ENCODE measurements at regions not wholly inside any gene's neighbourhood (a gene's known extent, or its start where the extent isn't known, plus 50 kb on each side); places are given as distances from the start of the nearest gene placed in this dataset.

DNA sequence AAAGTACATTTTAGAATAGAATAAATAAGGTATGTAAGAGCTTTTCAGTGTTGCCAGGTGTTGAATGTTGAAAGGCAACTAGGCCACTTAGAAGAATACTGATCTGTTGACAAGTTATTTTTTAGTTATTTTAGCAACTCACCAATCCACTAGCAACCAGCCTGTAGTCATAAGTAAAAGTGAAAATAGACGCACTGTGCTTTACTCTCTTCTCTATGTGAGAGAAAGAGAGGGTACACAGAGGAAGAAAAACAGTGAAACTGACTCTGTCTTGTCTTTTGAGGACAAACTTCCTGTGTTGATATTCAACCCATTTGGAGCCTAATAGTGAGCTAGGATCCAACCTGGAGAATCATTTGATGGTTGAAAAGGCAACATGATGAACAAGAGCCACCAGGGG lies 327.1 kb upstream of the GOLIM4 start:
- H3K27me3 Mint-ChIP-seq (ENCODE audit: low read depth), result no peaks in the 10 kb centered on the region
- H3K36me3 Mint-ChIP-seq (ENCODE audit: insufficient read depth), result no peaks in the 10 kb centered on the region
- H3K9me3 Mint-ChIP-seq, result no peaks in the 10 kb centered on the region
- ATAC-seq (no peak), DNase-seq (no peak)
- H3K4me1 Mint-ChIP-seq (ENCODE audit: low read depth), result no peaks in the 10 kb centered on the region
- no peak overlapping the region for H3K4me3 Mint-ChIP-seq

DNA sequence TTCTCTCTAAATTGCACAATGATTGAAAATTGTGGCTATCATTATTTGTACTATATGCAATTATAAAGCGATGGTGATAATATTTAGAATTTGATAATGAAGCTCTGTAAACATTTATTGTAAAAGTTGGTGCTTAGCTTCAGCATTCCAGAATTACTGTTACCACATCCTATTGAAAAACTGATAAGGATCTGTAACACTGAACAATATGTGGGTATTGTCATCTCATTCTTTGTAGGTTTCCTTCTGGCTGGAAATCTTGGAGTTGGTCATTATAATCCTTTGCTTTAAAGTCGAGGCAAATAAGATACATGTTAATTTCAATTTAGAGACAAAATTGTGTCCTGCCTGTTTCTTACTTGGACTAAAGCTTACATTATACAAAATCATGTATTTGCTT lies 323.4 kb upstream of the GOLIM4 start:
- Mint-ChIP-seq H3K4me1 (ENCODE audit: low read depth) (no peaks in the 10 kb centered on the region), H3K27me3 (ENCODE audit: low read depth) (no peaks in the 10 kb centered on the region), H3K4me3 (no peak overlapping the region), H3K36me3 (ENCODE audit: insufficient read depth) (no peaks in the 10 kb centered on the region), H3K9me3 (no peaks in the 10 kb centered on the region)
- no peak for DNase-seq
- ATAC-seq, result no peak

DNA sequence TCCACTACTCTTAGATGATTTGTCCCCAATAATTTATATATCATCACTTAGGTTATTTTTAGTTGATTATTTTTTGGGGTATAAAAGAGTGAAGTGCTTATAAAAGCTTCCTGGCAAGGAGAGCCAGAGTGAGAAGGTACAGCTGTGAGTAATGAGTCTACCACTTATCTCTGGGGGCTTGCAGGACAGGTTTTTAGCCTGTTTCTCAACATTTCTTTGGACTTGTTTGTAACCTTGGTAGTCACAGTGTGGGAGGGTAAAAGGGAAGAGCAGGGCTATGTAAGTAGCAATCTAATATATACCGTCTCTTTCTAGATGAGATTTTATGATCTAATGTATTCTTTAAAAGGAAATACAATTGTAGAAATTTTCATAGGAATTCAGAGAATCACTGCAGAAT lies 321.3 kb upstream of the GOLIM4 start:
- Mint-ChIP-seq H3K4me3 (no peak overlapping the region), H3K4me1 (ENCODE audit: low read depth) (no peaks in the 10 kb centered on the region), H3K9me3 (no peaks in the 10 kb centered on the region), H3K27me3 (ENCODE audit: low read depth) (no peaks in the 10 kb centered on the region), H3K36me3 (ENCODE audit: insufficient read depth) (no peaks in the 10 kb centered on the region)
- ATAC-seq (no peak), DNase-seq (no peak)

DNA sequence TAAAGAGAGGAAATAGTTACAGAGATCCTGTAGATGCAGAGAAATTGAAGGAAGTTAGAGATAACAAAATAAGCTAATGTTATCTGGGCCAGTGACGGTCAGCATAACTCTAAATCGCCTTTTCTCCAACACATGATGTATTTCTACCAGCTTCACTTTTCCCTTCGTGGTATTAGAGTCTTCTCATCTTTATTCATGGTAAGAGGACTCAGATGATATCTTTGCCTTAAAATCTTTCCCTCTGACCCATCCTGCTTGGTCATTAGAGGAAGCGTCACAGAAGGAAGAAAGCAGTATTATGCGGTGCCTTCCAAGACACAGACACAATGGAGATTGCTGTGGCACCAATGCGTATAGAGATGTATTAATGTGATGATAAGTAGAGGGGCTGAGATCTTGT lies 320.7 kb upstream of the GOLIM4 start:
- ATAC-seq (no peak), DNase-seq (no peak)
- Mint-ChIP-seq H3K36me3 (ENCODE audit: insufficient read depth) (no peaks in the 10 kb centered on the region), H3K4me3 (no peak overlapping the region), H3K9me3 (no peaks in the 10 kb centered on the region), H3K4me1 (ENCODE audit: low read depth) (no peaks in the 10 kb centered on the region), H3K27me3 (ENCODE audit: low read depth) (no peaks in the 10 kb centered on the region)

DNA sequence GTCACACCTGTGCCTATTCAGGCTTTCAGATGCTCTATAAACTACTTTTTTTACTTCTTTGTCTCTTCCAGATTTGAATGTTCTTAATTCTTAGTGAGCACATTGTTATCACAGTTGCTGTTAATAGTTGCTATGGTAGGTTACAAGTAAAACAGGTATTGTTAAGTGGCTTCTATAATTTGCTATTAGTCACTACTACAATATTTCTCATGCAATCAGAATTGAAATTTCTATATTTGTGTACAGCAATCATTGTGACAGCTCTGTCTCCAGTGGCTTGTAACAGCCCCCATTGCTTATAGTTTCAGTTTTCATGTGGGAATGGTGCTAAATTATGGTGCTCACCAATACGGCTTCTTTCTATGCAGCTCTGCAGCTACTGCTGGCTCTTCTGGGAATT lies 318.4 kb upstream of the GOLIM4 start:
- no peaks in the 10 kb centered on the region for H3K36me3 Mint-ChIP-seq (ENCODE audit: insufficient read depth)
- H3K4me1 Mint-ChIP-seq (ENCODE audit: low read depth), result no peaks in the 10 kb centered on the region

DNA sequence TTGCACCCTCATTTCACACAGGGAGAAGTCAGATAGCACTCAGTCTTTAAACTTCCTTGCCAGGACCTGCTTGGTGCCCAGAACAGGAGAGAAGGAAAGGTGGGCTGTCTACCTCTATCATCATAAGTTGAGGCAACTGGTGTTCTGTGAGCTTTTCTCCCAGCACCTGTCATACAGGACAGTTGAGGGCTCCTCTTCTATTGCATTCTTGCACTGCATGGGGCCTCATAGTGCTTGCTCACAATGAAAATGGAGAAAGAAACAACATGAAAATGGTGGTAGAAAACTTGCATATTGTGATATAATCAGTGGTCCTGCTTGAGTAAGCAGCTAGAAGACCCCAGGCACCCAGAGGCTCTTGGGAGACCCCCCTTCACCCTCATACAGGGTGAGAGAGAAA lies 311.7 kb upstream of the GOLIM4 start:
- Mint-ChIP-seq H3K4me1 (ENCODE audit: low read depth) (no peaks in the 10 kb centered on the region), H3K36me3 (ENCODE audit: insufficient read depth) (no peaks in the 10 kb centered on the region), H3K9me3 (peaks cover 12% of the 10 kb centered on the region), H3K27me3 (ENCODE audit: low read depth) (no peaks in the 10 kb centered on the region), H3K4me3 (no peak overlapping the region)
- ATAC-seq (no peak), DNase-seq (no peak)

More for the DNA sequence above, 318.4 kb upstream of the GOLIM4 start:
- no peak for DNase-seq
- H3K27me3 Mint-ChIP-seq (ENCODE audit: low read depth), result no peaks in the 10 kb centered on the region
- peaks cover 8% of the 10 kb centered on the region for H3K9me3 Mint-ChIP-seq
- ATAC-seq, result no peak
- H3K4me3 Mint-ChIP-seq, result no peak overlapping the region

DNA sequence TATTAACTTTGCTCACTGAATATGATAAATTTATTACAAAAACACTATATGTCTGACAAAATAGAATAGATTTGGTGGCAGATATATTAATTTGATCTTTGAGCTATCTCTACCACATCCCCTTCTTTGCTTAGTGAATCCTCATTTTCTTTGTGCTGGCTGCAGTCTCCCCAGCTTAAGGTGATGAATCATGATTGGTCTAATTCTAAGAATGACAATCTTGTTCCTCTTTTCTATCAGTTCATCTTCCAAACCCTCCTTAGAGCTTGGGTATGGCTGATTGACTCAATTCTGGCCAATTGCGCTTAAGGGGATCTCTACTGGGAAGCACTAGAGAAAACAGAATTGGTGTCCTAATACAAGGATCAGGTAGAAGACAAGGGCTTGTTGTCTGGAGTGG lies 309.6 kb upstream of the GOLIM4 start:
- Mint-ChIP-seq H3K36me3 (ENCODE audit: insufficient read depth) (no peaks in the 10 kb centered on the region), H3K9me3 (peaks cover 10% of the 10 kb centered on the region), H3K4me1 (ENCODE audit: low read depth) (no peaks in the 10 kb centered on the region), H3K27me3 (ENCODE audit: low read depth) (no peaks in the 10 kb centered on the region), H3K4me3 (no peak overlapping the region)
- no peak for DNase-seq
- ATAC-seq, result no peak

DNA sequence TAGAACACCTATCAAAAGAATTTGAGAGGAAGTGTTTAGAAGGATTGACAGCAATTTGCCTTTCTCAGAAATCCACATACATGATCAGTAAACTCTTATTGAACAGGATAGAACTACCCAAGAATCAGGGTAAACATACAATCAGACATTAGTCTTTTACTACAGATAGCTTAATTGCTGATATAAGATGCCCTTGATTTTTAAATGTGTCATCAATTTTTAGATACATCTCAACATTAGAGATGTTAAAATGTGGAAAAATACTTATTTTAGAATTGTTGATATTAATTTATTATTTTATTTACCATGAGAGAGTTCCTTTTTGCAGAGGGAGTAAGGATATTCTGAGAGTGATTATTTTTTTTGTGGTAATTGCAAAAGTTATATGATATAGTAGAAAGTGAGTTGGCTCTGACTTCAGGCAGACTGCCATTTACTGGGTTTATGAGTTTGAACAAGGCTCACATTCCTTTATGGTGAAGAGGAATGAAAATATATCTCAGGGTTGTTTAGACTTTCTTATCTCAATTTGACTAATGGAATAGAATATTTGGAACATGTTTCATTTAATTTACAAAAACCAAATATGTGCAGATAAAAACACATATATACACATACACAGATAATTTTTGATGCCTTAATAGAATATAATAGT lies 302.8 kb upstream of the GOLIM4 start:
- H3K4me3 Mint-ChIP-seq, result no peak overlapping the region
- no peaks in the 10 kb centered on the region for H3K27me3 Mint-ChIP-seq (ENCODE audit: low read depth)
- DNase-seq (no peak), ATAC-seq (no peak)
- H3K9me3 Mint-ChIP-seq, result peaks cover under 1% of the 10 kb centered on the region
- no peaks in the 10 kb centered on the region for H3K4me1 Mint-ChIP-seq (ENCODE audit: low read depth)
- H3K36me3 Mint-ChIP-seq (ENCODE audit: insufficient read depth), result no peaks in the 10 kb centered on the region

DNA sequence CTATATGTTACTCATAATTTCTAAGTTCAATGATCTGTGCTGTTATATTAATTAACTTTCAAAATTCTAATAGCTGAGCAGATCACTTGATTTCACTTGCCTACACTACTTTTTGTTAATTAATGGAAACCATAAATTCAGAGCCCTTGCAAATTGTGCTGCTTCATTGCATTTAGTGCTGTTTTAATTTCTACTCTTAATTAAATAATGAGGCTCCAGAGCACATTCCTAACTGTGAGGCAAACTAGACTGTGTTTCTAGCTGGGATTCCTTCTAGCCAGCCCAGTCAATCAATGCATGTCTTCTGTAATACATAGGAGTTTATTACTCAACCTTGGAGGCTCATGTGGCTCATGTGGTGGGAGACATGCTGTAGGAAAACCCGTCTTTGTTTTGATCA lies 301.1 kb upstream of the GOLIM4 start:
- DNase-seq (no peak), ATAC-seq (no peak)
- Mint-ChIP-seq H3K4me3 (no peak overlapping the region), H3K9me3 (peaks cover 9% of the 10 kb centered on the region), H3K4me1 (ENCODE audit: low read depth) (no peaks in the 10 kb centered on the region), H3K27me3 (ENCODE audit: low read depth) (no peaks in the 10 kb centered on the region), H3K36me3 (ENCODE audit: insufficient read depth) (no peaks in the 10 kb centered on the region)

DNA sequence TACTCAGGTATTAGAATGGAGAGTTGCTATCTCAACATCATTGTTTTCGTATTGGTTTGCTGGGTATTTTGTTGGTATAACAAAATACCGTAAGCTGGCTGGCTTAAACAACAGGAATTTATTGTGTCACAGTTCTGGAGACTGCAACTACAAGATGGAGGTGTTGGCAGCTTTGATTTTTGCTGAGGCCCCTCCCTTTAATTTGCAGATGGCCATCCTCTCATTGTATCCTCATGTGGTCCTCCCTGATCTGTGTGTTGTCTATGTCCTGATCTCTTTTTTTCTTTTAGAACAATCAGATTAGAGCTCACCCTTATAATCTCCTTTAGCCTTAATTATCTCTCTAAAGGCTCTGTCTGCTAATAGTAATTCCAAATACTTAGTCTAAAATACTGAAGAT lies 299.8 kb upstream of the GOLIM4 start:
- H3K4me1 Mint-ChIP-seq (ENCODE audit: low read depth), result no peaks in the 10 kb centered on the region
- H3K4me3 Mint-ChIP-seq, result no peak overlapping the region
- no peak for ATAC-seq
- no peak for DNase-seq
- H3K36me3 Mint-ChIP-seq (ENCODE audit: insufficient read depth), result no peaks in the 10 kb centered on the region
- no peaks in the 10 kb centered on the region for H3K27me3 Mint-ChIP-seq (ENCODE audit: low read depth)
- H3K9me3 Mint-ChIP-seq, result peaks cover 9% of the 10 kb centered on the region

DNA sequence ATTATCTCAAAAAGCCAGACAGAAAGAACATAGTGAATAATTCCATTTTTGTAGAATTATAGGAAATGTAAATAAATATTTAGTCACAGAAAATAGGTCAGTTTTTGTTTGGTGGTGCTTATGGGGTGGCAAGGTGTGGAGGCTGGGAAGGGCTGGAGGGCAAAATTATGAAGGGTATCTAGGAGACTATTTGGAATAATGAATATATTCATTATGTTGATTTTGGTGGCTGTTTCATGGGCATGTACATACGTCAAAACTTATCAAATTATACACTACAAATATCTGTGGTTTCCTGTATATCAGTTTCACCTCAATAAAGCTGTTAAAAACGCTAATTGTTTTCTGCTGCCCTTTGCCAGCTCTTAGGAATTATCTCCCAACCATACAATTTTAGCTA lies 298.7 kb upstream of the GOLIM4 start:
- peaks cover 9% of the 10 kb centered on the region for H3K9me3 Mint-ChIP-seq
- no peak overlapping the region for H3K4me3 Mint-ChIP-seq
- no peaks in the 10 kb centered on the region for H3K36me3 Mint-ChIP-seq (ENCODE audit: insufficient read depth)
- no peaks in the 10 kb centered on the region for H3K27me3 Mint-ChIP-seq (ENCODE audit: low read depth)
- H3K4me1 Mint-ChIP-seq (ENCODE audit: low read depth), result no peaks in the 10 kb centered on the region
- ATAC-seq, result no peak
- no peak for DNase-seq

DNA sequence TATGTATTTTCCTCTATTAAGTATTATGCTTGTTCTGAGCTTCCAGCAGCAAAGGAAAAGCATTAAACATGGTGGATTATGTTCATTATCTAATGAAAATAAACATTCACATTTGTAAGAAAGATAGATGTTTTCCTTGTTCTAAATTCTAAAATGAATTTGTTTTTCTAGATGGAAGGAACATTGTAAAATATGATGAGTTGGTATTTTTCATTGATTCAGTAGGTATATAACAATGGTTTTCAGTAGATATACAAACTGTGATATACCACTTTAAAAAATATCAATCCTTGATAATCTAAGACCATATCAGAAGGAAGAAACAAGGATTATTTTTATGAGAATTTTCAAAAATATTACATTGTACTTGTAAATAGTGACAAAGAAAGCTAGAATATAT lies 290.6 kb upstream of the GOLIM4 start:
- H3K4me1 Mint-ChIP-seq (ENCODE audit: low read depth), result no peaks in the 10 kb centered on the region
- DNase-seq (no peak), ATAC-seq (no peak)
- H3K36me3 Mint-ChIP-seq (ENCODE audit: insufficient read depth), result no peaks in the 10 kb centered on the region
- H3K27me3 Mint-ChIP-seq (ENCODE audit: low read depth), result no peaks in the 10 kb centered on the region
- H3K9me3 Mint-ChIP-seq, result peaks cover 16% of the 10 kb centered on the region
- H3K4me3 Mint-ChIP-seq, result no peak overlapping the region

DNA sequence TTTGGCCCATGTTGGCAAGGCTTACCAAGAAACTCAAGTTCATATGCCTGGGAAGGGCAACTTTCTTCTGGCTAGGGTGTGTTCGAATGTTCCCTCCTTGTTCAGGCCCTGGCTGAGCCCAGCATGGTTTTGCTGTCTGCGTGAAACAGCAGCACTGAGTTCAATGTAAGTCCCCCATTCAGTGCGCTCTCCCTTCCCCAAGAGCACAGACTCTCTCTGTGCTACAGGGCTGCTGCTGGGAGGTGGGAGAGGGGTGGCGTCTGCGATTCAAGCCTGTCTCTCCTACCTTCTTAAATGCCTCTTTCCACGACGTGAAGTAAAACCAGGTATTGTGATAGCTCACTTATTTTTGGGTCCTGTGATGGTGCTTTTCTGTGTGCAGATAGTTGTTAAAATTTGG lies 289.3 kb upstream of the GOLIM4 start:
- DNase-seq (no peak), ATAC-seq (no peak)
- Mint-ChIP-seq H3K4me1 (ENCODE audit: low read depth) (no peaks in the 10 kb centered on the region), H3K4me3 (no peak overlapping the region), H3K27me3 (ENCODE audit: low read depth) (no peaks in the 10 kb centered on the region), H3K36me3 (ENCODE audit: insufficient read depth) (no peaks in the 10 kb centered on the region), H3K9me3 (peaks cover 20% of the 10 kb centered on the region)

DNA sequence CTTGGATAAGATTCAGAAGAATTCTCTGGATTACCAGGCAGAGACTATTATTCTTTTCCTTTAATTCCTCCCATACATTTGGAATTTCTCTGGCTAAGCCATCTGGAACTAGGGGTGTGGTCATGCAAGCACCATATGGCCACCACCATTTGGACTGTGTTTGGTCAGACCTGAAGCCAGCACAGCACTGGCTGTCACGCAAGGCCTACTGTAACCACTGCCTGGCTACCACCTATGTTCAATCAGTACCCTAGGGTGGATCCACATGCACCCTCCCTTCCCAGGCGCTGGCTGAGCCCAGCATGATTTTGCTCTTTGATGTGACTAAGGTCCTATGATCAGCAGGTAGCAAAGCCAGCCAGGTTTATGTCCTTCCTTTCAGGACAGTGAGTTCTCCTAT lies 287.8 kb upstream of the GOLIM4 start:
- ATAC-seq (no peak), DNase-seq (no peak)
- no peaks in the 10 kb centered on the region for H3K27me3 Mint-ChIP-seq (ENCODE audit: low read depth)
- peaks cover 24% of the 10 kb centered on the region for H3K9me3 Mint-ChIP-seq
- no peaks in the 10 kb centered on the region for H3K36me3 Mint-ChIP-seq (ENCODE audit: insufficient read depth)
- H3K4me1 Mint-ChIP-seq (ENCODE audit: low read depth), result no peaks in the 10 kb centered on the region
- H3K4me3 Mint-ChIP-seq, result no peak overlapping the region

DNA sequence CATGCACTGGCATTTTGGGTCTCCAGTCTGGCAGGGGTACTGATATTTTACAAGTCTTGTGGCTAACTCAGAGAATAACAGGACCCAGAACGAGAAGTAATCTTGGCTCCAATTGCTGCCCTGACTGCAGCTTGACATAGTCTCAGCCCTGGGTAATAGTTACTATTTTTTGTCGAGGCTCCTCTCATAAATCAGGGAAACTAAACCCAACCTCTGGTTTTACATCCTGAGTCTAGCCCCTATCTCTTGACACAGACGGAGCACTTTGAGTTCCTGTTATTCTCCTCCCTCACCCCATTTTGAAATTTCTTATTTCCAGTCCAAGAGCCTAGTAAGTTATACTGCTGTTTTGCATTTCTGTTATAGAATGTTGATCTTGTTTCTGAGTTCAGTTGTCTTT lies 276.1 kb upstream of the GOLIM4 start:
- Mint-ChIP-seq H3K27me3 (ENCODE audit: low read depth) (no peaks in the 10 kb centered on the region), H3K4me1 (ENCODE audit: low read depth) (no peaks in the 10 kb centered on the region), H3K4me3 (no peak overlapping the region), H3K36me3 (ENCODE audit: insufficient read depth) (no peaks in the 10 kb centered on the region), H3K9me3 (no peaks in the 10 kb centered on the region)
- ATAC-seq (no peak), DNase-seq (no peak)

DNA sequence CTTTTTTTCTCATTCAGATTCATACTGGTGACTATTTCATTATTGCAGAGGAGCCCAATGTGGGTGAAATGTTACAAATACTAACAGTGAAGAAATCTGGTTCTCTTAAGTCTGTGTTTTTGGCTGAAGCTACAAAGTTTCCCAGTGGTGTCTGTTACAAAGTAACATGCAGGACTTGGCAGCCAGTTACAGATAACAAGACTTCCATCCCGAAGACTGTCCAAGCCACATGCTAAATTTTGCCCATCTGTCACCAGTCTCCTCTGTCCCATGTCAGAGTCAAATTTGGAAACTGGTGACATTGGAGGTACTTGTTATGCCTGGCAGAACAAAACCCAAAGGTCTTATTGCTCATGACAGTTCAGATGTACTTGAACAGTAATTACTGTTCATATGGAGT lies 269.2 kb upstream of the GOLIM4 start:
- ATAC-seq (no peak), DNase-seq (no peak)
- H3K4me3 Mint-ChIP-seq, result no peak overlapping the region
- no peaks in the 10 kb centered on the region for H3K36me3 Mint-ChIP-seq (ENCODE audit: insufficient read depth)
- H3K27me3 Mint-ChIP-seq (ENCODE audit: low read depth), result no peaks in the 10 kb centered on the region
- no peaks in the 10 kb centered on the region for H3K4me1 Mint-ChIP-seq (ENCODE audit: low read depth)
- H3K9me3 Mint-ChIP-seq, result no peaks in the 10 kb centered on the region
